Activated CD4-positive, alpha-beta T cell treated with anti-CD3 and anti-CD28 coated beads, Interleukin-2, amount 50 U/mL, for 4 hours (primary cell): ENCODE measurements at regions not wholly inside any gene's neighbourhood (a gene's known extent, or its start where the extent isn't known, plus 50 kb on each side); places are given as distances from the start of the nearest gene placed in this dataset.

Experiments used
- DNase-seq, 2 experiments: peaks; one replicate each; pipeline ENCODE4 v3.0.0-alpha.2; 2020

GRCh38 chr4:149931431-149931830 is 115.8 kb upstream of the IQCM start:
- DNase-seq: no peak

- no peak for DNase-seq
Measured at GRCh38 chr4:149932188-149932587, 116.5 kb upstream of the IQCM start.

- DNase-seq: no peak
Measured at GRCh38 chr4:149933120-149933519, 117.5 kb upstream of the IQCM start.

GRCh38 chr4:149933883-149934282 is 118.2 kb upstream of the IQCM start:
- DNase-seq: no peak

GRCh38 chr4:149949381-149949780 is 128.9 kb upstream of the DCLK2 start:
- DNase-seq: no peak

- DNase-seq: no peak
Measured at GRCh38 chr4:149951152-149951900, 126.9 kb upstream of the DCLK2 start.

GRCh38 chr4:149952101-149952500 is 126.1 kb upstream of the DCLK2 start:
- DNase-seq: no peak

- no peak for DNase-seq
Measured at GRCh38 chr4:149952716-149953115, 125.5 kb upstream of the DCLK2 start.

- no peak for DNase-seq
Measured at GRCh38 chr4:149955780-149956390, 122.4 kb upstream of the DCLK2 start.

- DNase-seq: no peak
Measured at GRCh38 chr4:149956678-149957077, 121.6 kb upstream of the DCLK2 start.

- DNase-seq: no peak
Measured at GRCh38 chr4:149961876-149962597, 116.2 kb upstream of the DCLK2 start.

- DNase-seq: no peak
Measured at GRCh38 chr4:149964001-149964796, 114.0 kb upstream of the DCLK2 start.

GRCh38 chr4:149965206-149965605 is 113.0 kb upstream of the DCLK2 start:
- no peak for DNase-seq

GRCh38 chr4:149972407-149972806 is 105.8 kb upstream of the DCLK2 start:
- no peak for DNase-seq

- no peak for DNase-seq
Measured at GRCh38 chr4:149973181-149973580, 105.1 kb upstream of the DCLK2 start.

GRCh38 chr4:149975172-149975571 is 103.1 kb upstream of the DCLK2 start:
- no peak for DNase-seq

- DNase-seq: no peak
Measured at GRCh38 chr4:149980121-149980682, 98.0 kb upstream of the DCLK2 start.

GRCh38 chr4:149980941-149981340 is 97.3 kb upstream of the DCLK2 start:
- DNase-seq: peak; percentile 12 to 14

- no peak for DNase-seq
Measured at GRCh38 chr4:149983401-149983800, 94.8 kb upstream of the DCLK2 start.

GRCh38 chr4:149983931-149984330 is 94.3 kb upstream of the DCLK2 start:
- DNase-seq: no peak

GRCh38 chr4:149985981-149986380 is 92.3 kb upstream of the DCLK2 start:
- DNase-seq: no peak

- DNase-seq: no peak
Measured at GRCh38 chr4:149986917-149987316, 91.3 kb upstream of the DCLK2 start.
